IMR-90 (cell line): ENCODE measurements at regions not wholly inside any gene's neighbourhood (a gene's known extent, or its start where the extent isn't known, plus 50 kb on each side); places are given as distances from the start of the nearest gene placed in this dataset.

Experiments
- ATAC-seq: fragments of 200-7000 bp; cut with Tn5 transposase; 2 replicates; pipeline ENCODE4 v1.9.1; 2020; ENCODE audit warnings: low read depth, mild to moderate bottlenecking, moderate library complexity
- BruUV-seq: library from RNA; stranded (reverse); fragments of 400-500 nt; replicated peaks from 2 replicates; lab custom pipeline; 2021; lab: Mats Ljungman, UMichigan
- CTCF ChIA-PET: fragments of 300-600 bp; formaldehyde crosslinking; extraction: SDS; loops from one replicate; lab custom pipeline; 2021; ENCODE audit warnings: antibody characterized with exemption; lab: Yijun Ruan, JAX
- POLR2A ChIA-PET: fragments of 300-600 bp; sonication (Branson Sonifier 250); formaldehyde crosslinking; loops from one replicate; lab custom pipeline; 2022; ENCODE audit warnings: antibody characterized with exemption; ENCODE audit not compliant: unreplicated experiment; lab: Charles Lee
- DNase-seq: peaks from one replicate; pipeline ENCODE4 v3.0.0; 2013
- H2AFZ ChIP-seq: replicated peaks from 2 replicates; pipeline ENCODE3; 2013; ENCODE audit warnings: low read length, mild to moderate bottlenecking; ENCODE audit not compliant: poor library complexity
- H2AK5ac ChIP-seq: 2 replicates; pipeline ENCODE4 v1.6.1; 2013; ENCODE audit warnings: low read depth, low read length, inconsistent platforms
- H2AK9ac ChIP-seq: replicated peaks from 2 replicates; pipeline ENCODE3; 2013; ENCODE audit warnings: mild to moderate bottlenecking, low read depth, low read length, moderate library complexity; ENCODE audit not compliant: poor library complexity
- H2BK120ac ChIP-seq: 2 replicates; pipeline ENCODE4 v1.6.1; 2013; ENCODE audit warnings: low read depth, low read length, inconsistent platforms
- H2BK15ac ChIP-seq: 3 replicates; pipeline ENCODE4 v1.6.1; 2013; ENCODE audit warnings: low read depth, low read length, inconsistent platforms
- H2BK20ac ChIP-seq: 2 replicates; pipeline ENCODE4 v1.6.1; 2013; ENCODE audit warnings: low read depth, mild to moderate bottlenecking, inconsistent platforms, low read length, moderate library complexity
- H2BK5ac ChIP-seq: 2 replicates; pipeline ENCODE4 v1.6.1; 2013; ENCODE audit warnings: mild to moderate bottlenecking, low read depth, low read length, inconsistent platforms; ENCODE audit not compliant: poor library complexity, severe bottlenecking
- H3K14ac ChIP-seq: replicated peaks from 2 replicates; pipeline ENCODE4 v1.6.1; 2013; ENCODE audit warnings: low read depth, low read length, inconsistent platforms
- H3K18ac ChIP-seq: 2 replicates; pipeline ENCODE4 v1.6.1; 2013; ENCODE audit warnings: low read depth, low read length, control low read depth
- H3K23ac ChIP-seq: 2 replicates; pipeline ENCODE4 v1.6.1; 2013; ENCODE audit warnings: low read depth, low read length, inconsistent platforms
- H3K27ac ChIP-seq: 2 replicates; pipeline ENCODE4 v1.5.1; 2013; ENCODE audit warnings: mild to moderate bottlenecking, control low read depth, low read length; ENCODE audit not compliant: insufficient read depth
- H3K27me3 ChIP-seq: 2 replicates; pipeline ENCODE4 v1.6.1; 2013; ENCODE audit warnings: low read length; ENCODE audit not compliant: control insufficient read depth, insufficient read depth
- H3K36me3 ChIP-seq: 2 replicates; pipeline ENCODE4 v1.6.1; 2013; ENCODE audit warnings: low read length, mixed read lengths; ENCODE audit not compliant: control insufficient read depth, insufficient read depth
- H3K4ac ChIP-seq: 2 replicates; pipeline ENCODE4 v1.6.1; 2013; ENCODE audit warnings: low read depth, low read length, inconsistent platforms
- H3K4me1 ChIP-seq: 2 replicates; pipeline ENCODE4 v1.6.1; 2013; ENCODE audit warnings: low read length, mixed read lengths; ENCODE audit not compliant: control insufficient read depth, insufficient read depth
- H3K4me2 ChIP-seq: 2 replicates; pipeline ENCODE4 v1.6.1; 2013; ENCODE audit warnings: low read depth, mild to moderate bottlenecking, control low read depth, low read length, moderate library complexity
- H3K4me3 ChIP-seq: 2 replicates; pipeline ENCODE4 v1.5.1; 2013; ENCODE audit warnings: low read depth, mild to moderate bottlenecking, control low read depth, low read length, moderate library complexity; ENCODE audit not compliant: insufficient read depth
- H3K56ac ChIP-seq: 2 replicates; pipeline ENCODE4 v1.6.1; 2013; ENCODE audit warnings: low read length, inconsistent platforms; ENCODE audit not compliant: insufficient read depth; ENCODE audit errors: extremely low read depth
- H3K79me1 ChIP-seq, 2 experiments: 2 replicates each; pipeline ENCODE4 v1.6.1; 2013; ENCODE audit warnings: low read length in 2 of 2, inconsistent platforms in 1 of 2, low read depth in 1 of 2
- H3K9ac ChIP-seq: 2 replicates; pipeline ENCODE4 v1.6.1; 2013; ENCODE audit warnings: low read depth, low read length, control low read depth
- H3K9me1 ChIP-seq: 2 replicates; pipeline ENCODE4 v1.6.1; 2013; ENCODE audit warnings: low read length, inconsistent platforms; ENCODE audit not compliant: insufficient read depth
- H3K9me3 ChIP-seq: 2 replicates; pipeline ENCODE4 v1.6.1; 2013; ENCODE audit warnings: low read length; ENCODE audit not compliant: control insufficient read depth, insufficient read depth
- H4K20me1 ChIP-seq: 2 replicates; pipeline ENCODE4 v1.6.1; 2013; ENCODE audit warnings: low read length, inconsistent platforms; ENCODE audit not compliant: insufficient read depth
- H4K5ac ChIP-seq: 2 replicates; pipeline ENCODE4 v1.6.1; 2013; ENCODE audit warnings: mild to moderate bottlenecking, low read depth, low read length, control low read depth
- H4K8ac ChIP-seq, 2 experiments: 2 replicates each; pipeline ENCODE4 v1.6.1; 2013; ENCODE audit warnings: low read depth in 2 of 2, low read length in 2 of 2, control low read depth in 1 of 2, inconsistent platforms in 1 of 2
- H4K91ac ChIP-seq: 2 replicates; pipeline ENCODE4 v1.6.1; 2013; ENCODE audit warnings: low read depth, low read length, inconsistent platforms; ENCODE audit not compliant: insufficient read depth
- BHLHE40 ChIP-seq: fragments of 150-350 bp; IDR thresholded peaks from 2 replicates; pipeline ENCODE4 v1.6.1; 2016; ENCODE audit warnings: mild to moderate bottlenecking, low read depth, low read length
- CEBPB ChIP-seq: IDR thresholded peaks from 2 replicates; pipeline ENCODE4 v1.6.1; 2012; ENCODE audit warnings: low read depth, low read length, improper control_type of control experiment
- CHD1 ChIP-seq: IDR thresholded peaks from 2 replicates; pipeline ENCODE4 v1.6.1; 2012; ENCODE audit warnings: low read depth, low read length, improper control_type of control experiment
- CTCF ChIP-seq: conservative IDR thresholded peaks from 2 replicates; pipeline ENCODE4 v1.5.1; 2012; ENCODE audit warnings: mild to moderate bottlenecking, low read depth, low read length, improper control_type of control experiment
- FOS ChIP-seq: fragments of 150-350 bp; IDR thresholded peaks from 2 replicates; pipeline ENCODE4 v1.6.1; 2016; ENCODE audit warnings: low read depth, low read length
- MAFK ChIP-seq: IDR thresholded peaks from 2 replicates; pipeline ENCODE4 v1.6.1; 2012; ENCODE audit warnings: low read depth, low read length, improper control_type of control experiment
- MAZ ChIP-seq: IDR thresholded peaks from 2 replicates; pipeline ENCODE4 v1.6.1; 2012; ENCODE audit warnings: low read depth, mild to moderate bottlenecking, low read length, improper control_type of control experiment, moderate library complexity, borderline replicate concordance
- MXI1 ChIP-seq: IDR thresholded peaks from 2 replicates; pipeline ENCODE4 v1.6.1; 2012; ENCODE audit warnings: low read depth, mild to moderate bottlenecking, low read length, moderate library complexity, borderline replicate concordance
- NFE2L2 ChIP-seq: fragments of 150-350 bp; IDR thresholded peaks from 2 replicates; pipeline ENCODE4 v1.6.1; 2016; ENCODE audit warnings: low read depth, mild to moderate bottlenecking, low read length
- POLR2A ChIP-seq: IDR thresholded peaks from 2 replicates; pipeline ENCODE4 v1.6.1; 2012; ENCODE audit warnings: mild to moderate bottlenecking, low read depth, low read length
- RAD21 ChIP-seq: IDR thresholded peaks from 2 replicates; pipeline ENCODE4 v1.6.1; 2012; ENCODE audit warnings: low read length, improper control_type of control experiment
- RCOR1 ChIP-seq: IDR thresholded peaks from 2 replicates; pipeline ENCODE4 v1.6.1; 2012; ENCODE audit warnings: mild to moderate bottlenecking, low read length, improper control_type of control experiment; ENCODE audit not compliant: insufficient replicate concordance
- RFX5 ChIP-seq: IDR thresholded peaks from 2 replicates; pipeline ENCODE4 v1.8.0; 2012; ENCODE audit warnings: low read depth, mild to moderate bottlenecking, low read length, moderate library complexity
- SMC3 ChIP-seq: fragments of 150-350 bp; IDR thresholded peaks from 2 replicates; pipeline ENCODE4 v1.6.1; 2016; ENCODE audit warnings: low read depth, mild to moderate bottlenecking, antibody characterized with exemption, low read length, moderate library complexity
- WGBS, 2 experiments: methylation state at CpG; one replicate each; pipeline versions ENCODE4 v1.1.5 to v1.1.7; 2013; ENCODE audit warnings: missing lambda C conversion rate in 2 of 2; ENCODE audit not compliant: insufficient read length in 1 of 2; ENCODE audit errors: extremely low coverage in 2 of 2; 5-methylcytosine and 5-hydroxymethylcytosine counted together
- dilution Hi-C: fragments of 300-500 bp; cut with HindIII; formaldehyde crosslinking; loops from one replicate; pipeline ENCODE4 v1.14.3; 2018; ENCODE audit warnings: low sequenced_read_pairs; ENCODE audit not compliant: unreplicated experiment
- in situ Hi-C: fragments of 300-500 bp; cut with MboI; formaldehyde crosslinking; loops from 3 replicates; pipeline ENCODE4 v1.14.3; 2019; ENCODE audit warnings: low sequenced_read_pairs, inconsistent platforms, mixed read lengths
- intact Hi-C: fragments of 100-400 bp; cut with micrococcal nuclease; formaldehyde crosslinking; loops from 2 replicates; pipeline ENCODE4 v1.10.0; 2022
- TF ChIP-seq, protein P1 (sequence below): fragments of 150-350 bp; IDR thresholded peaks from 2 replicates; pipeline ENCODE4 v1.6.1; 2017; ENCODE audit warnings: mild to moderate bottlenecking, antibody characterized with exemption, low read length, low read depth
- TF ChIP-seq, protein P2 (sequence below): fragments of 150-350 bp; IDR thresholded peaks from 2 replicates; pipeline ENCODE4 v1.6.1; 2016; ENCODE audit warnings: low read depth, mild to moderate bottlenecking, low read length, moderate library complexity, borderline replicate concordance

DNA sequence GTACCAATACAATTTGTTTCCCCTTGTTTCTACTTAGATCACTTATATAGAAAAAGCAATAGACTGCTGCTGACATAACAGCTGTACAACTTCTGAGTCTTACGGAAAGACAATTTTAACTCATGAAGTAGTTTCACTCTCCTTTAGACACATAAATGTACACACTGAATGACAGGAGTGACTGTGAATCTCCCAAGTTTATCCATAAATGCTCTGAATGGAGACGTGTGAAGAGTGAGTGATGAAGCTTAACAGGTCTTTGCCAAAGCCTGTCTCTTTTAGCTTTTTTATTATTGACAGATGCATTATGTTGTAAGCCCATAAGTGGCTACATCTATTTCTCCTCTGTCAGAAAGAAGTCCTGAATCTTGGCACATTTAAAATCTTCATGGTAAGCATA, 265.9 kb downstream of the TRIM36 start:
- H3K4me2 ChIP-seq = no peak overlapping the region
- CTCF ChIA-PET = no interaction called here
- H2AK9ac ChIP-seq = no peak overlapping the region
- peaks cover 20% of the 10 kb centered on the region for H3K9me3 ChIP-seq
- no peak overlapping the region for H4K5ac ChIP-seq
- H3K4ac ChIP-seq = no peak overlapping the region
- no peaks in the 10 kb centered on the region for H3K4me1 ChIP-seq
- intact Hi-C loops (no loop called here), dilution Hi-C loops (no loop called here), in situ Hi-C loops (no loop called here)
- H3K27me3 ChIP-seq = no peaks in the 10 kb centered on the region
- no peak for DNase-seq
- H3K36me3 ChIP-seq = no peaks in the 10 kb centered on the region
- H3K4me3 ChIP-seq = no peak overlapping the region
- no peak overlapping the region for H2AK5ac ChIP-seq
- no peak overlapping the region for H3K27ac ChIP-seq
- no peaks in the 10 kb centered on the region for H4K20me1 ChIP-seq
- H2BK120ac ChIP-seq = no peak overlapping the region
- H3K23ac ChIP-seq = no peak overlapping the region
- H3K56ac ChIP-seq = no peak overlapping the region
- no peaks in the 10 kb centered on the region for H3K9me1 ChIP-seq
- H2BK5ac ChIP-seq = no peak overlapping the region
- H2BK20ac ChIP-seq = no peak overlapping the region
- no peak overlapping the region for H2AFZ ChIP-seq
- no peaks in the 10 kb centered on the region for H3K79me1 ChIP-seq
- POLR2A ChIA-PET = no interaction called here
- no peak overlapping the region for H4K8ac ChIP-seq
- no peak overlapping the region for H3K9ac ChIP-seq
- H3K18ac ChIP-seq = no peak overlapping the region
- no peak overlapping the region for H2BK15ac ChIP-seq
- WGBS, 2 experiments = no CpG with 5 or more reads among the region's 2 CpGs
- no peak overlapping the region for H3K14ac ChIP-seq
- ATAC-seq = no peak
- no peak overlapping the region for H4K91ac ChIP-seq
- BruUV-seq = no TSS peak
- TF ChIP-seq CEBPB (no peak), MAFK (no peak), RAD21 (no peak), SMC3 (no peak), CTCF (no peak), RFX5 (no peak), POLR2A (no peak), FOS (no peak), NFE2L2 (no peak), CHD1 (no peak), RCOR1 (no peak), BHLHE40 (no peak), MXI1 (no peak), MAZ (no peak)
- TF ChIP-seq, protein P1, sequence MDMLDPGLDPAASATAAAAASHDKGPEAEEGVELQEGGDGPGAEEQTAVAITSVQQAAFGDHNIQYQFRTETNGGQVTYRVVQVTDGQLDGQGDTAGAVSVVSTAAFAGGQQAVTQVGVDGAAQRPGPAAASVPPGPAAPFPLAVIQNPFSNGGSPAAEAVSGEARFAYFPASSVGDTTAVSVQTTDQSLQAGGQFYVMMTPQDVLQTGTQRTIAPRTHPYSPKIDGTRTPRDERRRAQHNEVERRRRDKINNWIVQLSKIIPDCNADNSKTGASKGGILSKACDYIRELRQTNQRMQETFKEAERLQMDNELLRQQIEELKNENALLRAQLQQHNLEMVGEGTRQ = no peak
- TF ChIP-seq, protein P2, sequence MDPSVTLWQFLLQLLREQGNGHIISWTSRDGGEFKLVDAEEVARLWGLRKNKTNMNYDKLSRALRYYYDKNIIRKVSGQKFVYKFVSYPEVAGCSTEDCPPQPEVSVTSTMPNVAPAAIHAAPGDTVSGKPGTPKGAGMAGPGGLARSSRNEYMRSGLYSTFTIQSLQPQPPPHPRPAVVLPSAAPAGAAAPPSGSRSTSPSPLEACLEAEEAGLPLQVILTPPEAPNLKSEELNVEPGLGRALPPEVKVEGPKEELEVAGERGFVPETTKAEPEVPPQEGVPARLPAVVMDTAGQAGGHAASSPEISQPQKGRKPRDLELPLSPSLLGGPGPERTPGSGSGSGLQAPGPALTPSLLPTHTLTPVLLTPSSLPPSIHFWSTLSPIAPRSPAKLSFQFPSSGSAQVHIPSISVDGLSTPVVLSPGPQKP = no peak
